Pancreas (tissue), 10 donors: ENCODE measurements at regions not wholly inside any gene's neighbourhood (a gene's known extent, or its start where the extent isn't known, plus 50 kb on each side); places are given as distances from the start of the nearest gene placed in this dataset.
A peak's percentile ranks its signal among the peaks of the same experiment; 100 is the strongest.

ENCODE experiments used
- ATAC-seq, 4 donors: fragments of 200-7000 bp; cut with Tn5 transposase; one replicate each; pipeline versions ENCODE4 v1.8.0 to v1.9.1; 2020; ENCODE audit warnings: mild to moderate bottlenecking in 4 of 4, moderate library complexity in 4 of 4
- DNase-seq, 6 donors: peaks; one replicate each; pipeline ENCODE4 v3.0.0-alpha.2; 2020
- FAIRE-seq: peaks from 2 replicates; lab custom pipeline; 2012; peaks lifted over from hg19 to GRCh38; lab: Jason Lieb, UNC
- H3K27ac ChIP-seq, 4 donors: fragments of 200-600 bp; sonication (generic); 1 replicate in 3 of 4; 2 replicates in 1 of 4; pipeline versions ENCODE4 v1.5.0 to v1.8.0; 2020
- H3K27me3 ChIP-seq, 4 donors: fragments of 200-600 bp; one replicate each; pipeline ENCODE4 v1.8.0; 2021
- H3K36me3 ChIP-seq, 3 donors: fragments of 200-600 bp; sonication (generic) in 1 of 3; one replicate each; pipeline versions ENCODE4 v1.5.0 to v1.8.0; 2020 to 2021
- H3K4me1 ChIP-seq, 3 donors: fragments of 200-600 bp; one replicate each; pipeline ENCODE4 v1.8.0; 2021
- H3K4me3 ChIP-seq, 4 donors: fragments of 200-600 bp; sonication (generic) in 2 of 4; one replicate each; pipeline versions ENCODE4 v1.5.0 to v1.8.0; 2020 to 2021
- H3K9me3 ChIP-seq, 4 donors: fragments of 200-600 bp; one replicate each; pipeline ENCODE4 v1.8.0; 2021
- WGBS, 2 donors: extraction: QIAGEN DNeasy Blood & Tissue Kit; methylation state at CpG; one replicate each; pipeline ENCODE4 v1.1.7; 2013; 5-methylcytosine and 5-hydroxymethylcytosine counted together
- intact Hi-C, 3 donors: fragments of 100-400 bp; cut with DNase I; formaldehyde crosslinking; loops; one replicate each; pipeline versions ENCODE4 v1.11.1 to v1.14.2; 2022
- TF ChIP-seq, protein P1 (sequence below), 4 donors: fragments of 200-600 bp; sonication (generic) in 3 of 4; IDR thresholded peaks; one replicate each; pipeline versions ENCODE4 v1.5.0 to v1.8.0; 2021; ENCODE audit warnings: antibody characterized with exemption in 4 of 4
- donor health status: healthy with polysubstance abuse.
- donor health status: DM: no; HTN: no; CAD: no; lungs with moderate emphysema.
- donor health status: DM: no; HTN: no; CAD: no.
- donor health status: control.
- donor health status: control.
- donor health status: Bipolar disorder and iron deficiency.
- donor health status: DM: yes; HTN: yes; CAD: no.
- donor health status: DM: no; HTN: no; CAD: no.
- donor health status: DM: no; HTN: no; CAD: no.
- donor health status: DM: yes; HTN: yes; CAD: no.

DNA sequence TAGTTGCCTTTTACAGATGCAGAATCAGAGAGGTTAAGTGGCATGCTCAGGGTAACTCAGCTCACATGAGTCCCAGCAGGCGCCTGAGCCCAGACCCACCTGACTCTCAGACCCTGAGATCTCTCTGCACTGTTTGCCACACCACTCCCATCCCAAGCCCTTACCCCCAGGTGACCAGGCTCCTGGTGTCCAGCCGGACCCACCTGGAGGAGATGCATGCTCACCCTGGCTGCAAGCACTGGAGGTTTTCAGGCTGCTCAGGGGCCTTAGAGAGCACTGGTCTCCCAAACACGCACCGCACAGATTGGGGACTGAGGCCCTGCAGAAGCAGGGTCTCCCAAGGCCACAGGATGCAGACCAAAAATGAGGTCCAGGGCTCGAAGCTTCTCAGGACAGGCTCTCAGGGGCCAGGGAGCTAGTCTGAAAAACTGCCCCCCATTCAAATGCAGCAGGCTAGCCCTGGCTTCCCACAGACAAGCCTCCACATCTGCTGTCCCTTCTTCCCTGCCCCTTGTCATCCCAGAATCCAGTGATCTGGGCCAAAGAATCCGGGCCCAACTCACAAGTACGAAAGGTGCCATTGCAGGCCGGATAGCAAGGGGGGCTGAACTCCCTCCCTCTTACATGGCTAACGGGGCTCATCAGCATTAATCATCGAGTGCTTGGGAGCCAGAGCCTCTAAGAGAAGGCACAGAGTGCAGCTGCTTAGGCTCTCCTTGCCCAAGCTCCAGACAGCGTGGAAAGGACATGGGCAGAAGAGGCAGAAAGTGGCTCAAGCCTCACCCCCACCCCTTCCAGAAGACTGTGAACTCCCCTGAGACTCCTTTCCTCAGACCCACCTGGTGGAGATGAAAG lies 90.2 kb upstream of the PRR20G start:
- Histone ChIP-seq H3K4me3 (no peak overlapping the region), H3K27ac (no peak overlapping the region), H3K4me1 (no peaks in the 10 kb centered on the region), H3K36me3 (no peaks in the 10 kb centered on the region), H3K9me3 (no peaks in the 10 kb centered on the region), H3K27me3 (no peaks in the 10 kb centered on the region)
- intact Hi-C loops: no loop called here
- TF ChIP-seq, protein P1, sequence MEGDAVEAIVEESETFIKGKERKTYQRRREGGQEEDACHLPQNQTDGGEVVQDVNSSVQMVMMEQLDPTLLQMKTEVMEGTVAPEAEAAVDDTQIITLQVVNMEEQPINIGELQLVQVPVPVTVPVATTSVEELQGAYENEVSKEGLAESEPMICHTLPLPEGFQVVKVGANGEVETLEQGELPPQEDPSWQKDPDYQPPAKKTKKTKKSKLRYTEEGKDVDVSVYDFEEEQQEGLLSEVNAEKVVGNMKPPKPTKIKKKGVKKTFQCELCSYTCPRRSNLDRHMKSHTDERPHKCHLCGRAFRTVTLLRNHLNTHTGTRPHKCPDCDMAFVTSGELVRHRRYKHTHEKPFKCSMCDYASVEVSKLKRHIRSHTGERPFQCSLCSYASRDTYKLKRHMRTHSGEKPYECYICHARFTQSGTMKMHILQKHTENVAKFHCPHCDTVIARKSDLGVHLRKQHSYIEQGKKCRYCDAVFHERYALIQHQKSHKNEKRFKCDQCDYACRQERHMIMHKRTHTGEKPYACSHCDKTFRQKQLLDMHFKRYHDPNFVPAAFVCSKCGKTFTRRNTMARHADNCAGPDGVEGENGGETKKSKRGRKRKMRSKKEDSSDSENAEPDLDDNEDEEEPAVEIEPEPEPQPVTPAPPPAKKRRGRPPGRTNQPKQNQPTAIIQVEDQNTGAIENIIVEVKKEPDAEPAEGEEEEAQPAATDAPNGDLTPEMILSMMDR (IDR thresholded peaks at IDR 0.05): no peak
- FAIRE-seq (no peak), ATAC-seq (no peak), DNase-seq (no peak)
- WGBS, 2 donors: 68 to 72% methylated on average over 11 of the region's 11 CpGs

DNA sequence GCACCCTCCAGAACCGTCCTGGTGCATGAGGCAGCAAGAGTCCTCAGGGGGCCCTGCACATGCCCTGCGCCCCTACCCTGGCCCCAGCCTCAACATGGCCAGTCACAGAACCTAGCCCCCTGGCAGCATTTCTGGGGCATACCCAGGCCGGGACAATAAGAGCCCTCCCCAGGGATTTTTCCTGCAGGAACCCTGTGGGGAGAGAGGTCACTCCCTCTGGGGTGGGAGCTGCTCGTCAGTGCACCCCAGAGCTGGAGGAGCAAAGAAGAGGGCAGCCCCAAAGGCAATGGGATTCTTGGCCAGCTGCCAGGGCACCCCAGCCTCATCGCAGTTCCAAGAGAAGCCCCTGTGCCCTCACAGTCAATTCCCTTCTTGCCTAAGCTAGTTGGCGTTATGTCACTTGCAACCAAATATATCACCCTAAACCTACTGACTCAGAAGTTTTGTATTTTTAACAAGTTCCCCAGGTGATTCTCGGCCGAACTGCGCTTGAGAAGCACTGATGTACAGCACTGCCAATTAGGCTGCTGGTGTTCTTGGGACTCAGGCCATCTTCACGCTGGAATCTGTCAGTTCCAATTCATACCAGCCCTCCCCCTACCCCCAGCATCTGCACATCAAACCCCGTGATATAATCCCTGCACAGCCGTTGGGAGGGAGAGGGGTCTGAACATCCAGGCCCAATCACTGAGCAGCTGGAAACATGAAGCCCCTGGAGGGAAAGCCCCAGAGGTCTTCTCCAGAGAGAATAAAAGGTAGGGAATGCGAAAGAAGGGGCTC lies 87.5 kb upstream of the PRR20G start:
- H3K9me3 ChIP-seq: no peaks in the 10 kb centered on the region
- H3K36me3 ChIP-seq: no peaks in the 10 kb centered on the region
- intact Hi-C loops: no loop called here
- H3K4me1 ChIP-seq: no peaks in the 10 kb centered on the region
- ATAC-seq (no peak), DNase-seq (no peak), FAIRE-seq (no peak)
- no peaks in the 10 kb centered on the region for H3K27me3 ChIP-seq
- H3K27ac ChIP-seq: no peak overlapping the region
- no peak overlapping the region for H3K4me3 ChIP-seq
- TF ChIP-seq, protein P1 (IDR thresholded peaks at IDR 0.05): no peak
- WGBS, 2 donors: 74 to 80% methylated on average over 13 of the region's 13 CpGs

DNA sequence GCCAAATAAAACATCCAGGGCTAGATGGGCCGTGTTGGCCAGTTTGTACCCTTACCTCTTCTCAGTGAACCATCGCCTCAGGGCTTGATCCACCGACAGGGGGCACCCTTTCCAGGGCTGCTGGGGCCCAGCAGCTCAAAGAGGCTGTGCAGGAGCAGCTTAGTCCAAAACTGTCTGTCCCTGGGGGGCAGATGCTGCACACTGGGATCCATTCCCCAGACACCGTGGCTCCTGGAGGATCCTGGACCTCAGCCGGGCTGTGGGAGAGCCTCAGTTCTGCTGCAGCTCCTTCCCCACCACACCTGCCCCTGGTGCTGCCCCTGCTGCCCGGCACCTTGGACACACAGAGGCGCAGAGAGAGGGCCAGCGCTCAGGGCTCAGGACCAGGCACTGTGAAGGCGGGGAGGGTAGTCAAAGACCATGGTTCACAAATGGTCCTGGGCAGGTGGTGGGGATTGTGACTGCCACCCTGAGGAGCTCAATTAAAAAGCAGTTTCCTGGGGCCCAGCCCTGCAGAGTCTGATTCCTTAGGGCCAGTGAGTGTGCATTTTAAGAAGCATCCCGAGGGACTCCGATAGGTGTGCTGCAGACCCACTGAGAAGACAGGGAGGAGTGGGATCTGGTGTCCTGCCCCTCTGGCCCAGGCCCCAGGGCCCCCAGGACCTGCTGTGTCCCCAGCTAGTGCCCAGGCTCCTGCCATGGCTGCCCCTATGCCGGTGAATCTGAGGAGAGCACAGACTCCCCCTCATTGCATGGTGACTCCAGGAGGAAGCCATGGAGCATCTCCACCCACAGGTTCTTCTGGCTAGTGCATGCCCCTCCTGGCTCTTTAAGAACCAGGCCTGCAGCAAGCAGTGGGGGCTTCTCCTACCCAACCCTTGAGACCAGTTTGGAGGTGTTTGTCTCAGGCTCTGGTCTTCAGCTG lies 86.5 kb upstream of the PRR20G start:
- WGBS, 2 donors: 62 to 70% methylated on average over 12 of the region's 12 CpGs
- intact Hi-C loops: no loop called here
- no peak overlapping the region for H3K27ac ChIP-seq
- FAIRE-seq (no peak), ATAC-seq (no peak), DNase-seq (no peak)
- H3K27me3 ChIP-seq: no peaks in the 10 kb centered on the region
- no peak overlapping the region for H3K4me3 ChIP-seq
- TF ChIP-seq, protein P1 (IDR thresholded peaks at IDR 0.05): no peak
- H3K9me3 ChIP-seq: no peaks in the 10 kb centered on the region
- no peaks in the 10 kb centered on the region for H3K36me3 ChIP-seq
- no peaks in the 10 kb centered on the region for H3K4me1 ChIP-seq

DNA sequence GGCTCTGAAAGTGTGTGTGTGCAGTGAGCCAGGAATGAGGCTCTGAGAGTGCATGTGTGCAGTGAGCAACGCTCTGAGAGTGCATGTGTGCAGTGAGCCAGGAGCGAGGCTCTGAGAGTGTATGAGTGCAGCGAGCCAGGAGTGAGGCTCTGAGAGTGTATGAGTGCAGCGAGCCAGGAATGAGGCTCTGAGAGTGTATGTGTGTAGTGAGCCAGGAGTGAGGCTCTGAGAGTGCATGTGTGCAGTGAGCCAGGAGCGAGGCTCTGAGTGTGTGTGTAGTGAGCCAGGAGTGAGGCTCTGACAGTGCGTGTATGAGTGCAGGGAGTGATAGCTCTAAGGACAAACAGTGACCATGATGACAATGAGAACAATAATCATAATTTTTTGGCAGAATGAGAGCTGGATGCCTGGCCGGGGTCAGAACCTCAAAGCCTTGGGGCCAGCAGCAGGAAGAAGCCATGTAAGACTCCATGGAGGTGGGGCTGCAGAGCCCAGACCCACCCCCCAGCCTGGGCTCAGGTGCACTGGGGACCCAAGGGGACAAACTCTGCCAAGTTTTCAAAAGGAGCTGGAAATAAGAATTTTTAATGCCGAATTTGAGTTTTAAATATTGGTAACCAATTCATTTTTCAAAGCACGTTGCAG lies 85.7 kb upstream of the PRR20G start:
- WGBS, 2 donors: 43 to 45% methylated on average over 9 of the region's 9 CpGs
- H3K27ac ChIP-seq: no peak overlapping the region
- no peak for ATAC-seq
- intact Hi-C loops: no loop called here
- H3K4me1 ChIP-seq: no peaks in the 10 kb centered on the region
- TF ChIP-seq, protein P1 (IDR thresholded peaks at IDR 0.05): peak in 1 of 4 donors; percentile 10
- no peaks in the 10 kb centered on the region for H3K27me3 ChIP-seq
- no peaks in the 10 kb centered on the region for H3K9me3 ChIP-seq
- H3K36me3 ChIP-seq: no peaks in the 10 kb centered on the region
- no peak for DNase-seq
- H3K4me3 ChIP-seq: no peak overlapping the region
- FAIRE-seq: no peak
